ENCODE measurements at regions not wholly inside any gene's neighbourhood (a gene's known extent, or its start where the extent isn't known, plus 50 kb on each side); places are given as distances from the start of the nearest gene placed in this dataset.

DNA sequence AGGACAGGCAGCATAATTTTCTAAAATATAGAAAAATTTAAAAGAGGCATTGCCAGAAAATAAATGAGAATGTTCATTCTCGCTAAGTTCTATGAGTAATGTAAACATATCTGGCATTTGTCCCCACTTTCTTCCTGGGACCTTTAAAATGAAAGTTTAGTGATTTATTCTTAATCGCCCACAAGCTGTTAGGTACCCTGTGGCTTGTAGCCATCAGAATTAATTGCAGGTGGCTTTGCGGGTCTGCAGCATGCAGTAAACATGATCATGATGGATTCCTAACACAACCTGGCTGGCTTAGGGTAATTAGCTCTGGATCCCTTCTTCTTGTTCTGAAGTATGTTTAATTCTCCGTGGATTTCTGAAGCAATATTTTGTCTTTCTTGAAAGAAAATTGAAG, 103.5 kb upstream of the FRMD6 start:
- H3K4me3 ChIP-seq (ENCODE audit: low read length): no peak overlapping the region
- TF ChIP-seq ZNF274 (IDR thresholded peaks at IDR 0.05; ENCODE audit: low read depth, low read length): no peak

DNA sequence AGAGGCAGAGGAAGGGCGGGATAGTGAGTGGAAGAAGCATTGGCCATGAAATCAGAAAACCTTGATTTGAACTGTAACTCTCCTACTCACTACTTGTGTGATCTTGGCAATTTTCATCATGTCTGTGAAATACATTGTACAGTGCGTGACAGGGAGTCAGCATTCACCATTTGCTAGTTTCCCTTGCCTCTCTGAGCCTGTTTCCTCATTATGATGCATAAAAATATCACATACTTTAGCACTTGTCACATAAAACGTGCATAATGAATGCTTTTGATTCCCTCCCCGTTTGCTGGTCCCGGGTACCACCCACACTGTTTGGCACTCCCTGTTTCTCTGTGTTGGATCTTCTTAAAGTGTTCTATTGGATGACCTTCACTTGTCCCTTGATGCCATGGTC, 101.1 kb upstream of the FRMD6 start:
- no peak for TF ChIP-seq ZNF274 (IDR thresholded peaks at IDR 0.05; ENCODE audit: low read depth, low read length)
- no peak overlapping the region for H3K4me3 ChIP-seq (ENCODE audit: low read length)

DNA sequence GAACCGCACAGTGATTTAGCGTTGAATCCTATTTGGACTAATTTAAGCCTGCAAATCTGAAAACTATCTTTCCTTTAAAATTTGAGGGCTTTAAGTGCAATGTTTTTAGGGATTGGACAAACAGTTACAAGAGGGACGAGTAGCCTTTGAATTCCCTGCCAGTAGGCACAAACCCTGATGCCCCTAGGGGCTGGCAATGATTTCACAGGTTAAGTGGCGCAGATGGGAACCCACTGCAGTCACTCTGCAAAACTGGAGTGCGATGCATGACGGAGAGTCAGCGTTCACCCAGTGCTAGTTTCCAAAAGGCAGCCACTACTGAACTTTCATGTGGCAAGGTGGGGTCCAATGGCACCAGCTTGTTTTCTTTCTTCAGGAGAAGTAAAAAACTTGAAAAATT, 99.4 kb upstream of the FRMD6 start:
- no peak overlapping the region for H3K4me3 ChIP-seq (ENCODE audit: low read length)
- TF ChIP-seq ZNF274 (IDR thresholded peaks at IDR 0.05; ENCODE audit: low read depth, low read length): no peak

DNA sequence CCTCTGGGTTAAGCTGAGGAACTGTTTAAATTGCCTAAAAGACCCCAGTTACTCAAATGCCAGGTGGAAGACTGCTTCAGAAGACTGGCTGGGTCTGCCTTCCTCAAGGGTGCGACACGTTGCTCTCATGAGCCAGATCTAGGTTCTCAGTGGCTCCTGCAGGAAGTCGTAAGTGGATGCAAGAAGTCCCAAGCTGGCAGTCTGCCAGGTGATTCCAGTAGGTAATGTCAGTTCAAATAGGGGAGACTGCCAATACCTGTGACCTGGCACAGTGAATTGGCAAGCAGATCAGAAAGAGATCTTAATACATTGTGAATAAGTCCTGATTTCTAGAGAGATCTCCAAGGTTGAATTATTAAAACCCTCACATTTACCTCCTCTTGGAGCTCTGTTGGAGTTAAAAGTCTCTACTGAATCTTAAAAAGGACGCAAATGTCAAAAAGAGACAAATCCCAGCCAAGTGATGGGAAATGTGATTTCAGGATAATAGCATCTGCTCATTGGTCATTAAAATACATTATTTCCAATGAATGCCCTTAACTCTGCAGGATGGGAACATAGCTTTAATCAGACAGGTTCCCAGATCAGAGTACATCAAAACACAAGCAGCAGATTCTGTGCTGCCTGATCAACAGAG, 98.8 kb upstream of the FRMD6 start:
- no peak overlapping the region for H3K4me3 ChIP-seq (ENCODE audit: low read length)
- TF ChIP-seq ZNF274 (IDR thresholded peaks at IDR 0.05; ENCODE audit: low read depth, low read length): no peak

DNA sequence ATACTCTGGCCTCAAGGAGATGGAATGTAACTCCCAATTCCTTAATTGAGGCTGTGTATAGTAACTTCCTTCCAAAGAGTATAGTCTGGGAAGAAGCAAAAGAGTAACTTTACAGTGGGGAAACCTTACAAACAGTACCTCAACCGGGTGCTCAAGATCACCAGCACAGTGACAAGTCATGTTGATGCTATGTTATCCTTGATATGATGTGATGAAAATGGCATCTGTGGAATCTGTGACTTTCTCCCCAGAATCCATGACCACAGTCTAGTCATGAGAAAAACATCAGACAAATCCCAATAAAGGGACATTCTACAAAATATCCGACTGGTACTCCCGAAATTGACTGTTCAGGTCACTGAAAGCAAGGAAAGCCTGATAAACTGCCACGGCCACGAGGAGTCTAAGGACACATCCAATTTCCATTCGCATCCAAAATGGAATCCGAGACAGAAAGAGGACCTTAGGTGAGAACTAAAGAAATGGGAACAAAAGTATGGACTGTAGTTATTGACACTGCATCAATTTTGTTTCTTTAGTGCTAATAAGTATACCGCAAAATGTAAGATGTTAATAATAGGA, 97.3 kb upstream of the FRMD6 start:
- no peak overlapping the region for H3K4me3 ChIP-seq (ENCODE audit: low read length)
- TF ChIP-seq ZNF274 (IDR thresholded peaks at IDR 0.05; ENCODE audit: low read depth, low read length): no peak

DNA sequence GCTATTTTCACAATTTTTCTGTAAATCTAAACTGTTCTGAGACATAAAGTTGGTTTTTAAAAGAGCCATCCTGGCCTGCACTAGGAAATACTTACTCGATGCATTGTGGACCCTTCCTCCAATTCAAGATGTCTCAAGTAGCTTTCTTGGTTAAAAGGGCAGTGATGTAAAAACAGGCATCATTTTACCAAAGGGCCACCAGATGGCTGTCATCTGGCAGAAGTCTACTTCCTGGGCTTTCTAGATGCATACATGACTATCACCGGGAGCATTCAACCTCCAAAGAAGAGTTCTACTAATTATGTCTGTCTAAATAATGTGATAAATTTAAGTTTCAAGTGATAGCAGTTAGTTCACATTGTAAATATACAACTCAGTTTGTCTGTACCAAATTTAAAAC, 96.8 kb upstream of the FRMD6 start:
- no peak overlapping the region for H3K4me3 ChIP-seq (ENCODE audit: low read length)
- no peak for TF ChIP-seq ZNF274 (IDR thresholded peaks at IDR 0.05; ENCODE audit: low read depth, low read length)

DNA sequence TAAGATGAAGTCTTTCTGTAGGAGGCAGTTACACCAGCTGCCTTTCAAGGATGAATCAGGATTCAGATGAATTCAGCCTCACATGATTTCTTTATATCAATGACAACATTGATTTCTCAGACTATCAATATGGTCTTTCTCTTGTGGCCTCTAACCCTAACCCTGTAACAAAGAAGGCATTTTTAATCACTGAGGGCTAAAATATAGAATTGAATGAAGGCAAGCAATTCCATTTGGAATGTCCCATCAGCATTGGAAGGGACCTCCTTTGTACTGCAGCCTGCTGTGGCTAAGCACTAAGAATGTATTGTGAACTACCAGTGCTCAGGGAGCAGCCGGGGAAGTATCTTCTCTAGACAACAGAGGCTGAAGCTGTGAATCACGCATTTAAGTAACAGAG, 90.6 kb upstream of the FRMD6 start:
- H3K4me3 ChIP-seq (ENCODE audit: low read length): no peak overlapping the region
- TF ChIP-seq ZNF274 (IDR thresholded peaks at IDR 0.05; ENCODE audit: low read depth, low read length): no peak

DNA sequence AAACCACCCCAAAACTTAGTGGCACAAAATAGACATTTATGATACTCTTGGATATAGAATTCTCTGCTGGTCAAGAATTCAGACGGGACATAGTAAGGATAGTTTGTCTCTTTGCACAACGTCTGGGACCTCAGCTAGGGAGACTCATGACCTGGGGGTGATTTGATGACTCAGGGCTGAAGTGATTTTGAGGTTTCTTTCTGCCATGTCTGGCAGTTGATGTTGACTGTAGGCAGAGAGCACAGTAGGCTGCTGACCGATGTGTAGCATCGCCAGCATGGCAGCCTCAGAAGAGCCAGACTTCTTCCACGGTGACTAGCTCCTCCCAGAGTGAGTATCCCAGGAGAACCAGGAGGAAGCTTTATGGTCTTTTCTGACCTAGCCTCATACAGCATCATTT, 88.9 kb upstream of the FRMD6 start:
- TF ChIP-seq ZNF274 (IDR thresholded peaks at IDR 0.05; ENCODE audit: low read depth, low read length): no peak
- H3K4me3 ChIP-seq (ENCODE audit: low read length): no peak overlapping the region

DNA sequence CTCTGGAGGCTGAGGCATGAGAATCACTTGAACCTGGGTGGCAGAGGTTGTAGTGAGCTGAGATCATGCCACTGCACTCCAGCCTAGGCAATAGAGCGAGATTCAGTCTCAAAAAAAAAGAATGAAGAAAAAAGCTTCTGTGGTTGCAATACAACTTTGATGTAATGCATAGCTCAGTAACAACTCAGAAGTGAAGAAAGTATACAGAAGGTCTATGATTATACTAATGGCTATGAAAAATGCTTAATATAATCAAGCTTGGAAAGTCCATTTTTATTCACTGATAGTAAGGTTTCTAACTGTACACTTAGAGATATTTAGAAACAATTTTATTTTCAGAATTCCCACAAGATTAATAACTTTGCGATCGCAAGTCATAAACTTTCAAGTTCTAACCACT, 88.2 kb upstream of the FRMD6 start:
- TF ChIP-seq ZNF274 (IDR thresholded peaks at IDR 0.05; ENCODE audit: low read depth, low read length): no peak
- H3K4me3 ChIP-seq (ENCODE audit: low read length): no peak overlapping the region

DNA sequence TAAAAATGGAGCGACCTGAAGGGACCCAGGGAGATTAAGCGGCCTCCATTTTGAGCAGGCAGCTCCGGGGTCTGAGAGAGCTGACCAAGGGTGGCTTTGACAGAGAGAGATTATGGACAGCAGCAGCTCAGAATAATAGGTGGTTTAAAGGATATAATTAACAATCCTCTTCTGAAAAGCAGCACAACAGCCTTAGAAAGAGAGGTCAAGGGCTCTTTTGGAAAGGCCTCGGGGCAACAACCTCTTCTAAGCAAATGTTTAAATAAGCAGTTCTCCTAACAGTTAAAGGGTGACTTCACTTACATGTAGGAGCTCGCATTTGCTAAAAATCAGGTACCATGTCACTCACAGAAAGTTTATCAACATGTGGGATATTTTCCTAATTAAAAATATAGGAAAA, 87.2 kb upstream of the FRMD6 start:
- H3K4me3 ChIP-seq (ENCODE audit: low read length): no peak overlapping the region
- TF ChIP-seq ZNF274 (IDR thresholded peaks at IDR 0.05; ENCODE audit: low read depth, low read length): no peak

DNA sequence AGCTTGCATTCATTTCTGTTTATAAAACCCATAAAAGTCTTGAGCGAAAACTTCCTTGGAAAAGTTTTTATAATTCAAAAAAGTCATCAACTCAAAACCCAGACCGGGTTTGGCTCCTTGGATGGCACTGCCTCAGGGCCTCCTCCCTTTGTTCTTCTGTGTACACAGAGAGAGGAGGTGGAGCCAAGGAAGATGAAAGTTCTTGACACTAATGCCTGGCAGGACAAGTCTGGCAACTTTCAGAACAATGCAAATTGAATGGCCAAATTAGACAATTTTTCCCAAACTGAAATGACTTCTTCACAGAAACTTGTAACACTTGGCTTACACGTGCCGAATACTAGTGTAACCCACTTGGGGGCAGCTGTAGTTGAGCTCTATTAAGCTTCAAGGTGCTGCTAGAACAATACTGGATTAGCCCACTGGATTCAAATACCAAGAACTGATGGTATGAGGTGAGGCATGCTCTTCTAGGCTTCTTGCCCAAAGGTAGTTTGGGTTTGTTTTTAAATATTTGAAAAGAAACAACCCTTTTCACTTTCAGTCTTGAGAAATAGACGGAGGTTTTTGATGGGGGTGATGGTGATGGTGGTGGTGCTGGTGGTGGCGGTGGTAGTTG, 86.6 kb upstream of the FRMD6 start:
- no peak for TF ChIP-seq ZNF274 (IDR thresholded peaks at IDR 0.05; ENCODE audit: low read depth, low read length)
- no peak overlapping the region for H3K4me3 ChIP-seq (ENCODE audit: low read length)

DNA sequence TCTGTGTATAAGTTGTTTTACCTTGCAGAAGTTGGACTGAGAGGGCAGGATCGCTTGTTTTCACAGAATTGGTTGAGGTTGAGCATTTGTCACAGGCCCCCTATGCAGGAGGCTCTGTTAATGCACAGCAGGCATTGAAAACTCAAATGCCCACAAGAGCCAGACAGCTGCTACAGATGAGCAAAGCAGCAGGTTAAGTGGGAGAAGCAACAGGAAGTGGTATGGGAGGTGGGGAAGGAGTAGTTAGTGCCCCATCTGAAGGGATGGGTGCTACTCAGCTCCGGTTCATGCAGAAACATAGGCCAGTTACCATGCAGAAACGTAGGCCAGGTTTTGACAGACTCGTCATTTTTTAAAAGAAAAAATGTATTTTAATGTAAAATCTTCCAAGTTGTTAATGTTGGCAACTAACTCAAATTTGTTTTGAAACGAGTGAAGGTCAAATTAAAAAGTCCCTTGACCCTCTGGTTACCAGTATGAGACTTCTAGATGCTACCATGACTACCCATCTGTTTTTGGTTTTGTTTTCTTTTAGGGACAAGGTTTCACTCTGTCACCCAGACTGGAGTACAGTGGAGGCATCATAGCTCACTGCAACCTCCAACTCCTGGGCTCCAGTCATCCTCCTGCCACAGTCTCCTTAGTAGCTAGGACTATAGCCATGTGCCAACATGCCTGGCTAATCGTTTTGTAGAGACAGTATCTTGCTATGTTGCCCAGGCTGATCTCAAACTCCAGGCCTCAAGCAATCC, 84.7 kb upstream of the FRMD6 start:
- TF ChIP-seq ZNF274 (IDR thresholded peaks at IDR 0.05; ENCODE audit: low read depth, low read length): no peak
- no peak overlapping the region for H3K4me3 ChIP-seq (ENCODE audit: low read length)

DNA sequence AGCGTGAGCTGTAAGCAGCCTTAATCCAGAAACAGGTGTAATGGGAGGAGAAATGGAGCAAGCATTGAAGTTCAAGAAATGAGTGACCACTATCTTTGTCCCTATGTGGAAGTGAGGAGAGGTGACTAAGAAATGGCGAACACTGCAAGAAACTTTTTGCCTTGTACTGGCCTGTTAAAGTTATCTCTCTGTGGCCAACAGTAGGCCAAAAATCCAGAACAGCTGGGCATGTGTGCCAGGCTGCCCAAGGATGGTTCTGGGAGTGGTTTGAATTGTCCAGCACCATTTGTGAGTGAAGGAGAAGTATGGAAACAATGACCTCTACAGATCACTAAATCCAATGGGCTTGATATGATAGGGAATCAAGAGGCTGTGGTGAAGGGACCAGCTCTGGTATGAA, 83.3 kb upstream of the FRMD6 start:
- no peak overlapping the region for H3K4me3 ChIP-seq (ENCODE audit: low read length)
- TF ChIP-seq ZNF274 (IDR thresholded peaks at IDR 0.05; ENCODE audit: low read depth, low read length): no peak

DNA sequence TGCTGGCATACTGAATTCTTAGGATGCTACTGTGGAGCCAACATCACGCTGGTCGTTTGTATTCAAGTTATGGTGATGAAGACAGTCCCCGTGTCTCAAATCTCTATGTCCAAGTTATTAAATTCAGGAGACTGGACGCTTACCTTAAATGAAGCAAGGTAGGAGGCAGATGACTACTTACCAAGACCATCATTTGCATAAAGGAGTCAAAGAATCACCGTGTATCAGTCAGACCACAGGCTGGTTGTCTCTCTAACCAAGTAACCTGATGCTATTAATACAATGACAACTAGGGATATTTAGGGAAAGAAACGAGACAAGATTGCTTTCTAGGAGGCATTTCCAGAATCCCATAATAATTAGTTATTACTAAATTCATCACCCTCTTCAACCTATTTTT, 78.1 kb upstream of the FRMD6 start:
- H3K4me3 ChIP-seq (ENCODE audit: low read length): no peak overlapping the region
- no peak for TF ChIP-seq ZNF274 (IDR thresholded peaks at IDR 0.05; ENCODE audit: low read depth, low read length)

DNA sequence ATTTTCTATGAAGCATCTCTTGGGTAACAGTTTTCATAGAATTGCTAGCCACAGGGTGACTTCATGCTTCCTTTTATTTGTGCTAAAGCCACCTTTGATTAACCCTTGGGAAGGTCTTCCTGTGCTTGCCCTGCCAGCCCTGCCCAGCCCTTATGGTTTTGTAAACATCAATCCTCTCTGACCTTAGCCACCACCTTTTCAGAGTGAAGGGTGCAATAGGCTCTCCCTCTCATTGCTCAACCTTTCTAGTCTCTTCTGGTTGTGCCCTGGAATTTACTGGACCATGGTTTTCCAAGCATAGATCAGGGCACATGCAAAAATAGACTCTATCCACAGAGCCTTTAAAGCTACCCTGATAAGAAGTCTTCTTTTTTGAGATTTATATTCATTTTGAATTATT, 77.7 kb upstream of the FRMD6 start:
- no peak overlapping the region for H3K4me3 ChIP-seq (ENCODE audit: low read length)
- no peak for TF ChIP-seq ZNF274 (IDR thresholded peaks at IDR 0.05; ENCODE audit: low read depth, low read length)
